Heart right ventricle (tissue), 16 donors: ENCODE measurements at regions not wholly inside any gene's neighbourhood (a gene's known extent, or its start where the extent isn't known, plus 50 kb on each side); places are given as distances from the start of the nearest gene placed in this dataset.

ENCODE experiments used
- ATAC-seq, 8 donors: fragments of 200-7000 bp; cut with Tn5 transposase; one replicate each; pipeline ENCODE4 v1.9.1; 2020; ENCODE audit warnings: mild to moderate bottlenecking in 8 of 8, moderate library complexity in 8 of 8, moderate number of reproducible peaks in 1 of 8
- DNase-seq, 2 donors: peaks; one replicate each; pipeline ENCODE4 v3.0.0-alpha.2; 2020
- H3K27ac ChIP-seq, 10 donors: fragments of 200-600 bp; sonication (generic) in 2 of 10; one replicate each; pipeline versions ENCODE4 v1.5.0 to v1.8.0; 2020 to 2022; ENCODE audit warnings: mild to moderate bottlenecking in 3 of 10
- H3K27me3 ChIP-seq, 7 donors: fragments of 200-600 bp; one replicate each; pipeline ENCODE4 v1.8.0; 2021 to 2022; ENCODE audit warnings: mild to moderate bottlenecking in 2 of 7
- H3K36me3 ChIP-seq, 9 donors: fragments of 200-600 bp; sonication (generic) in 1 of 9; one replicate each; pipeline versions ENCODE4 v1.5.0 to v1.8.0; 2020 to 2022; ENCODE audit warnings: mild to moderate bottlenecking in 2 of 9
- H3K4me1 ChIP-seq, 9 donors: fragments of 200-600 bp; sonication (generic) in 1 of 9; one replicate each; pipeline versions ENCODE4 v1.5.0 to v1.8.0; 2020 to 2022; ENCODE audit warnings: mild to moderate bottlenecking in 4 of 9
- H3K4me3 ChIP-seq, 10 donors: fragments of 200-600 bp; sonication (generic) in 2 of 10; one replicate each; pipeline versions ENCODE4 v1.5.0 to v1.8.0; 2020 to 2022; ENCODE audit warnings: mild to moderate bottlenecking in 7 of 10, moderate library complexity in 2 of 10
- H3K9me3 ChIP-seq, 11 donors: fragments of 200-600 bp in 10 of 11; sonication (generic) in 2 of 11; one replicate each; pipeline versions ENCODE4 v1.5.0 to v1.8.0; 2013 to 2022; ENCODE audit warnings: mild to moderate bottlenecking in 2 of 11, control low read depth in 1 of 11, moderate library complexity in 1 of 11
- WGBS, 2 donors: extraction: QIAGEN DNeasy Blood & Tissue Kit; methylation state at CpG; one replicate each; pipeline ENCODE4 v1.1.7; 2013; ENCODE audit warnings: inconsistent platforms in 1 of 2; 5-methylcytosine and 5-hydroxymethylcytosine counted together
- intact Hi-C, 10 donors: fragments of 100-400 bp; cut with DNase I; formaldehyde crosslinking; loops; one replicate each; pipeline versions ENCODE4 v1.11.1 to v1.14.2; 2022
- TF ChIP-seq, protein P1 (sequence below), 9 donors: fragments of 200-600 bp; sonication (generic) in 2 of 9; IDR thresholded peaks; one replicate each; pipeline versions ENCODE4 v1.5.0 to v1.8.0; 2021 to 2022; ENCODE audit warnings: antibody characterized with exemption in 9 of 9, mild to moderate bottlenecking in 5 of 9, moderate library complexity in 1 of 9
- donor health status: Arrhythmogenic right ventricular cardiomyopathy.
- donor health status: ischemic (EF 13 %, LVEDD 7.1; RV severe dilation, severe dysfunction).
- donor health status: healthy with polysubstance abuse.
- donor health status: DM: no; HTN: yes; CAD: no.
- donor health status: DM: no; HTN: no; CAD: no.
- donor health status: ischemic (EF 25% LVEDD 6.9; RV normal size, moderate dysfunction).
- donor health status: ischemic (EF 25% LVEDD 5.7; RV mildly dilated, moderate dysfunction).
- donor health status: healthy.
- donor health status: DM: yes; HTN: yes; CAD: no.
- donor health status: Ischemic cardiomyopathy.
- donor health status: ischemic (EF 35%, LVEDD 5.7; RV mildly dilated, moderate dysfunction).
- donor health status: nonischemic (EF 11% LVEDD 7.7; RV severe dilation, severe dysfunction).
- donor health status: DM: yes; HTN: yes; CAD: no.
- donor health status: PGD.
- donor health status: ischemic (EF 29% LVEDD 5.4; RV normal size, mild dysfunction).
- donor health status: nonischemic (EF 23%, LVEDD 6.1; RV moderate dilation, normal function).

DNA sequence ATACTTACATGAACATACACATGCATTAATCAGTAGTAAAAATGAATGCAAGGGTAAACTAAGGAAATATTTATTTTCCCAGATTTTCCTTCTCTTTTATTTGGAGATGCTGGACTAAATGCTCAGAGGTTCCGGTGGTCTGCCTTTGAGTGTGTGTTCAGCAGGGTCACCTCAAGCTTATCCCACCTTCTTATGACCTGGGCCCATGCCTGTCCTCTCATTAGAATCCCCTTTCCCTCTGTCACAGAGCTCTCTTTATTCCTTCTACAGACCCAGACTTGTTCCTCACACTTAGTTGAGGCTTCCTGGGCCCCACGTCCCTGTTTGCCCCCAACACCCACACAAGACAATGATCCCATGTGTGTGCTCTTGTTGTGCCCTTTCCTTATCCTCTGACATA lies 61.6 kb upstream of the TOP3B start:
- 73 to 82% methylated on average over 2 of the region's 2 CpGs for WGBS, 2 donors
- Histone ChIP-seq H3K27ac (no peak overlapping the region), H3K36me3 (no peaks in the 10 kb centered on the region), H3K4me1 (no peaks in the 10 kb centered on the region), H3K9me3 (no peaks in the 10 kb centered on the region), H3K27me3 (peaks cover 0 to 8% (median 2%) of the 10 kb centered on the region in 7 donors), H3K4me3 (no peak overlapping the region)
- DNase-seq (no peak), ATAC-seq (no peak)
- intact Hi-C loops = no loop called here
- TF ChIP-seq, protein P1, sequence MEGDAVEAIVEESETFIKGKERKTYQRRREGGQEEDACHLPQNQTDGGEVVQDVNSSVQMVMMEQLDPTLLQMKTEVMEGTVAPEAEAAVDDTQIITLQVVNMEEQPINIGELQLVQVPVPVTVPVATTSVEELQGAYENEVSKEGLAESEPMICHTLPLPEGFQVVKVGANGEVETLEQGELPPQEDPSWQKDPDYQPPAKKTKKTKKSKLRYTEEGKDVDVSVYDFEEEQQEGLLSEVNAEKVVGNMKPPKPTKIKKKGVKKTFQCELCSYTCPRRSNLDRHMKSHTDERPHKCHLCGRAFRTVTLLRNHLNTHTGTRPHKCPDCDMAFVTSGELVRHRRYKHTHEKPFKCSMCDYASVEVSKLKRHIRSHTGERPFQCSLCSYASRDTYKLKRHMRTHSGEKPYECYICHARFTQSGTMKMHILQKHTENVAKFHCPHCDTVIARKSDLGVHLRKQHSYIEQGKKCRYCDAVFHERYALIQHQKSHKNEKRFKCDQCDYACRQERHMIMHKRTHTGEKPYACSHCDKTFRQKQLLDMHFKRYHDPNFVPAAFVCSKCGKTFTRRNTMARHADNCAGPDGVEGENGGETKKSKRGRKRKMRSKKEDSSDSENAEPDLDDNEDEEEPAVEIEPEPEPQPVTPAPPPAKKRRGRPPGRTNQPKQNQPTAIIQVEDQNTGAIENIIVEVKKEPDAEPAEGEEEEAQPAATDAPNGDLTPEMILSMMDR (IDR thresholded peaks at IDR 0.05) = no peak

- ATAC-seq (no peak), DNase-seq (no peak)
- no peaks in the 10 kb centered on the region for H3K4me1 ChIP-seq
- H3K36me3 ChIP-seq = no peaks in the 10 kb centered on the region
- H3K27me3 ChIP-seq = peaks cover 0 to 3% (median 0%) of the 10 kb centered on the region in 7 donors
- 57 to 67% methylated on average over 11 of the region's 11 CpGs for WGBS, 2 donors
- no peak overlapping the region for H3K27ac ChIP-seq
- H3K9me3 ChIP-seq = no peaks in the 10 kb centered on the region
- TF ChIP-seq, protein P1 (IDR thresholded peaks at IDR 0.05) = no peak
- intact Hi-C loops = no loop called here
- no peak overlapping the region for H3K4me3 ChIP-seq
Measured at GRCh38 chr22:22043296-22044078, 60.9 kb upstream of the TOP3B start.

DNA sequence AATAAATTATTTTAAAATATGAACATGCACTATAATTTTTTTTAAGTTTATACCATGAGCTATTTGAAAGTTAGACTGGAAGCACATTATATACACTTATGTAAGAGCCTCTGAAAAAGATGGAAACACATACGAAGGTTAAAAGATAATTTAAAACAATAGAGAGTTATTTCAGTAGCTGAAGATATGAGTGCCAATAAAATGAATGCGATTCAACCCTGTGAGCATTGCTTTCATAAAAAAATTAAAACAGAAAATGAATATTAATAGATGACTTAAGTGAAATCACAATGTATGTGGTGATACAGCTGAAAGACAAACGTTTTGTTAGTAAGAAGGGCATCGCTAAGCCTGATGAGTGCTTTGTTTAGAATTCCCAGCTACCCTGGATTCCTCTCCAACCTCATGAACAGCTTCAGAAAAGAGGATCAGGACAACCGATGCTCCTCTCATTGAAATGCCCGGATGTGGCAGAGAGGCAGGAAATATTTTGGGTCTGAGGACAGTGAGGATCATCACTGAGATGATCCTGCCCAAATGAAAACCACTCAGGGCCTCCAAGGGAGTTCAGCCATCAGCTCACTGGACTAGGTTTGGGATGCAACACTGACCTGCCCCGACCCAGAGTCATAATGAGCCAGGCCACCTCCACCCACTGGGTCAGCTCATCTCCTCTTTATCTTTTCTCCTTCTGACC lies 60.2 kb upstream of the TOP3B start:
- peaks cover 0 to 3% (median 0%) of the 10 kb centered on the region in 7 donors for H3K27me3 ChIP-seq
- DNase-seq (no peak), ATAC-seq (no peak)
- no peaks in the 10 kb centered on the region for H3K4me1 ChIP-seq
- no peak overlapping the region for H3K4me3 ChIP-seq
- intact Hi-C loops = no loop called here
- no peaks in the 10 kb centered on the region for H3K9me3 ChIP-seq
- 70 to 73% methylated on average over 7 of the region's 7 CpGs for WGBS, 2 donors
- TF ChIP-seq, protein P1 (IDR thresholded peaks at IDR 0.05) = no peak
- no peaks in the 10 kb centered on the region for H3K36me3 ChIP-seq
- no peak overlapping the region for H3K27ac ChIP-seq

DNA sequence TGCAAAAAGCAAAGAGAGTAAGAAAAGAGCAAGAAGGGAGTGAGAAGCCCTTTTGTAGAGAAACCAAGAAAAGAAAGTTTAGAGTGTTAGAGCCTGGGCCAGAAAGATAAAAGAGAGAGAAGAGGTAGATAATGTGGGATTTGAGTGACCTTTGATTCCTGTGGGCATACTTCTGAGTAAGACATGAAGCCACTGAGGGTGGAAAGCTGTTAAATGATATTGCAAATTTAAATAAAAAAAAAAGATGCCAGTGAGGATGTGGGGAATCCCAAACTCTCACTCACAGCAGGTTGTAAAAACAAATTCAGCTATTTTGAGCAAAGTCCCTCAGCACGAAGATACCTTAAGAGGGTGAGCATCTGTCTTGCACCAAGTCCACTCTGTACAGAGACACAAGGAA lies 59.4 kb upstream of the TOP3B start:
- Histone ChIP-seq H3K27ac (no peak overlapping the region), H3K4me1 (no peaks in the 10 kb centered on the region), H3K9me3 (no peaks in the 10 kb centered on the region), H3K4me3 (no peak overlapping the region), H3K27me3 (peaks cover 0 to 3% (median 0%) of the 10 kb centered on the region in 7 donors), H3K36me3 (no peaks in the 10 kb centered on the region)
- no peak for DNase-seq
- WGBS, 2 donors = 74 to 88% methylated on average over 1 of the region's 1 CpG
- TF ChIP-seq, protein P1 (IDR thresholded peaks at IDR 0.05) = no peak
- intact Hi-C loops = no loop called here
- no peak for ATAC-seq
